PC-9 (cell line): ENCODE measurements at regions not wholly inside any gene's neighbourhood (a gene's known extent, or its start where the extent isn't known, plus 50 kb on each side); places are given as distances from the start of the nearest gene placed in this dataset.

ENCODE experiments used
- CTCF ChIP-seq: fragments of 200-600 bp; sonication (generic); conservative IDR thresholded peaks from 2 replicates; pipeline ENCODE4 v1.6.1; 2017; ENCODE audit warnings: mixed run types, antibody characterized with exemption, mild to moderate bottlenecking, moderate library complexity
- EZH2 ChIP-seq: fragments of 200-600 bp; sonication (generic); IDR thresholded peaks from 2 replicates; pipeline ENCODE4 v1.8.0; 2017; ENCODE audit warnings: antibody characterized with exemption, low read depth

- TF ChIP-seq CTCF (no peak), EZH2 (no peak)
Observed at GRCh38 chr4:81922313-81922712, 450.6 kb upstream of the RASGEF1B start.
